ENCODE measurements at regions not wholly inside any gene's neighbourhood (a gene's known extent, or its start where the extent isn't known, plus 50 kb on each side); places are given as distances from the start of the nearest gene placed in this dataset.
"Not testable (repeated sequence)": the region's sequence is repeated elsewhere in the genome, so short reads cannot be mapped to it uniquely, and the experiment has no call there.

DNA sequence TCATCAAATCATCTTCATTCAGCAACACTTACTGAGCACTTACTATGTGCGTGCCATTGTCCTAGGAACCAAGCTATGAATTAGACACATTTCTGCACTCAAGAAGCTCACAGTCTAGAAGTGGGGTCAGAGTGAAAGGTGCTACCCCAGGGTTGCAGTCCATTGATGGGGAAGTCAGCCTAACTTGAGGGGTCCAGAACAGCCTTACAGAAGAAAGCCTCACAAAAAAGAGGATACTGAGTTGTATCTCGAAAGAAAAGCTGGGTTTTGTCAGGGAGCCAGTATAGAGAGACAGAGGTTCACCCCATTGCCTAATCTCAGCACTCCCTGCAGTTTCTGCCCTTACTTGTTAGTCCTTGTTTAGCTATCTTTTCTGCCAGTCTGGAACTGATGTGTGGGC, 153.1 kb upstream of the JUN start:
- no peak for DNase-seq

DNA sequence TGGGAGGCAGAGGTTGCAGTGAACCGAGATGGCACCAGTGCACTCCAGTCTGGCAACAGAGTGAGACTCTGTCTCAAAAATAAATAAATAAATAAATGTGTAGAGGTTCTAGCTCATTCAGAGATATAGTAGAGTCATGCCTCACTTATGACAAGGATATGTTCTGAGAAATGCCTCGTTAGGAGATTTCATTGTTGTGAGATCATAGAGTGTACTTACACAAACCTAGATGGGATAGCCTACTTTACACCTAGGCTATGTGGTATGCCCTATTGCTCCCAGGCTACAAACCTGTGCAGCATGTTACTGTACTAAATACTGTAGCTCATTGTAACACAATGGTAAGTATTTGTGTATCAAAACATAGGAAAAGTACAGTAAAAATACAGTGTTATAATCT, 155.3 kb upstream of the JUN start:
- DNase-seq = no peak

DNA sequence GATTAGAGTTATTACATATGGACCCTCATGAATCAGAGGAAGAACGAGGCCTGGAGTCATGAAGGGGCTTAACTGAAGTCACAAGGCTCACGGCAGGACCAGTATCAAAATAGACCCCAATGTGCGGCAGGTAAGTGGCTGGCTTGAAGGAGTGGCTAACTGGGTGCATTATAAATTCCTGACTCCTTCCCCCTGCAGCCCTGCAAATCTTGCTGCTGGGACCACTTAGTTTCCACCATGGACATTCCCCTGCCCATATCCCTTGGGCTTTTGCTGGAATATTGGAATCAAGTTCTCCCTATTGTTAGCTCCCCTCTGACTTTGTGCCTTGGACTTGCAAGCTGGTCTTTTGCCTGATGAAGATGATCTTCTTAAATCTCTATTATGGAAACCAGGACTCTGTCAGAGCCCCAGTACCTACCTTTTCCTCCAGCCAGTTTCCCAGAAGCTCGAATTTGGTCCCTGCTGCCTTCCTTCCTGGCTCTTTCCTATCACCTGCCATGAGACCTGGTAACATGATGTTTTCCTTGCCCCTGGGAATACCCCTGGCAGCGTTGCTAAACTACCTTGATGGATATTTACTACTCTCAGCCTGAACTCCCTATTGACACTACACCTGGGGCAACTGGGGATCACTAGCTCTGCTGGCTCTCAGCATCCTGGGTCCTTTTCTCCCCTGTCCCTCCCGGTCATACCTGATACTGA, 156.0 kb upstream of the JUN start:
- DNase-seq = no peak

DNA sequence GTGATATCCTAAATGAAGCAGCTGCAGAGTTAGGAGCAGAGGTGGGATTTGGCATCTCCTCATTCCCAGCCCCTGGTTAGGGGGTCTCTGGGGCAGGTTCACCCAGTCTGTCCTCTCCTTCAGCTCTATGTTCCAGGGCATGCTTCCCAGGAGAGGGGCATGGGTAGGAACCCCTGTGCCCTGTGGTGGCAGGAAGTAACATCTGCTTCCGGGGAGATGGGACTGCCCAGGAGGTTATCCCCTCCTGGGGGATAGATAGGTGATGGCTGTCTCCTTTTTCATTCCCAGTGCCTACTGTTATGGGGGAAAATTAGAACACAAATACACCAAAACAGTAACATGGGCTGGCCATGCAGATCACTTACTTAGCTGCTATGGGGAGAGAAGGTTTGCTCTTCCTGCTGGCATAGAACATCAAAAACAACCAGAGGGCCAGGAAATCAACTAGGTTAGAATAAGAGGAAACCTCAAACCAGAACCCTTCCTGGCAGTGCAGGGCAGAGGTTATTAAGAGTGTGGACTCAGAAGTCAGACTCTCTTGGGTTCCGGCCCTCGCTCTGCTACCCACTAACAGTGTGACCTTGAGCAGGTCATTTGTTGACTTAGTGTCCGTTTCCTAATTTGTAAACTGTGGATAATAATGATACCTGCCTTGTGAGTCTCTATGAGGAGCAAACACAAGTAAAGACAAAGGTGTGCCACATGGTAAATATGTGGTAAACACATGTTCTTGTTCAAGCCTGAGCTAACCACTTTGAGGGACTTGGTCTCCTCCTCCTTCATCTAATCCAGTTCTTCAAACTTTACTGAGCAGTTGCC, 157.8 kb upstream of the JUN start:
- no peak for DNase-seq

DNA sequence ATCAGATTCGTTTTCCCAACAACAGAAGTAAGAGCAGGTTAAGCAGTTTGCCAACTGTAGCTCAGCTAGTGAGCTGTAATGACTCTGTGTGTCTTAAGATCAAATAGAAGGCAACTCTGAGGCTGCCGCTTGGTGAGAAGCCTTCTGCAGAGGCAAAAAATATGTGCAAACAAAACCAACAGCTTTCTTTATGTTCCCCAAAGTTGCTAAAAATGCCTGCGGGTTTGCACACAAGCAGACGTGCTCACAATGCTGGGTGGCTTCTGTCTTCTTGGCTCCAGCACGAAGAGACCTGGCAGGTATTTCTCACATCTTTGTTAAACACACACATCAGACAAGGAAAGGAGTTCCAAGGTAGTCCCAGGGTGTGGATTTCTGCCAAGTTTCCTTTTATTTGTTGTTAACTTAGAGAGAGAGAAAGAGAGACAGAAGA, 158.9 kb upstream of the JUN start:
- no peak for DNase-seq

DNA sequence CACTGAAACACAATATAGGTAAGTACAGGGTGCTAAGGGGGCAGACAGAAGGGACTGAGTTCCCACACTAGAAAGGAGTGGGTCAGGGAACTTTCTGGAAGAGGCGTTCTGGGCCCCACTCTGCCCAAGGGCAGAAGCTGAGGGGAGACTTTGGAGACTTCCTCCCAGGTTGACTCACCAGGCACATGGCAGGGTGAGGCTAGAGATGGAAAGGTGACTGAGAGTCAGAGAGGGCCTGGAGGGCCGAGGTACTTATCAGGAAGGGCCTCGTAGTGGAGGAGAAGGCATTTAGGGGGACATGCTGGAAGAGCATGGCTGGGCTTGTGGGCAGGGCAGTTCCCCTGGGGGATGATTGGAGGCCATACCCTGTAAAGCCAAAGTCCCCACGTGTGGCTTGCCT, 159.9 kb upstream of the JUN start:
- no peak for DNase-seq

DNA sequence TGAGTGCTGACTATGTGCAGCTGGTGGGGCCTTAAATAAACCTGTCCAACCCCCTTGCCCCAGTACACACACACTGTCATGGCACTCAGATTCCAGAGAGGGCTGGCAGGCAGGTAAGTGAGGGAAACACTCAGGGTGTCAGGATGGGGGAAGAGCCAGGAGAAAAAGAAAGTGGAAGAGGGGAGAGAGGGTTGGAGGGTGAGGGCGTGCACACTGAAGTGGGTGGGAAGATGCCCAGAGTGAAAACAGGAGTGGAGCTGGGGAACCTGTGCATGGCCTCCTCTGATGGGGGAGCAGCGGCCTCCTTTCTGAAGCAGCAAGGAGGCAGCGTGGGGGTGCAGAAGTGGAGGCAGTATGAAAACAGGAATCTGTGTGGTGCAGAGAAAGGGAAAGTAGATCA, 160.6 kb upstream of the JUN start:
- no peak for DNase-seq

DNA sequence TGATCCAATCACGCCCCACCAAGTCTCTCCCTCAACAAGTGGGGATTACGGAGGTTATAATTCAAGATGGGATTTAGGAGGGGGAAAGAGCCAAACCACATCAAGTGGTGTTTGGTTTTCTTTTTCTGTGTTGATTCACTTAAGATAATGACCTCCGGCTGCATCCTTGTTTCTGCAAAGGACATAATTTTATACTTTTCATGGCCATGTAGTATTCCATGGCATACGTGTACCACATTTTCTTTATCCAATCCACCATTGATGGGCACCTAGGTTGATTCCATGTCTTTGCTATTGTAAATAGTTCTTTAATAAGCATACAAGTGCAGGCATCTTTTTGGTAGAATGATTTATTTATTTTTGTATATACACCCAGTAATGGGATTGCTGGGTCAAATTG, 162.5 kb upstream of the JUN start:
- no peak for DNase-seq

DNA sequence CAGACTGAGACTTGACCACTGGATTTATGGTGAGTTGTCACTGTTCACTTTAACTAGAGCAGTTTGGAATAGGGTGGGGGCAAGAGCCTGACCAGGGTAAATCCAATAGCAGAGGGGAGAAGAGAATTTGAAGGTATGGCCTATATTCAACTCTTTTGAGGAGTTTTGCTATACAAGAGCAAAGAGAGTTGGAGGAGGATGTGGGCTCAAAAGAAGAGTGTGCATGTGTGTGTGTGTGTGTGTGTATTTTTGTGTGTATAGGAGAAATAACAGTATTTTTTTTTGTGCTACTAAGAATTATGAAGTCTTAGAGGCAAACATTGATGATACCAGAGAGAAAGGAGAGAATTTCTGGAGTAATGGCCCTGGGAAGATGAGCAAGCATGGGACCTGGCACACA, 164.8 kb upstream of the JUN start:
- no peak for DNase-seq

DNA sequence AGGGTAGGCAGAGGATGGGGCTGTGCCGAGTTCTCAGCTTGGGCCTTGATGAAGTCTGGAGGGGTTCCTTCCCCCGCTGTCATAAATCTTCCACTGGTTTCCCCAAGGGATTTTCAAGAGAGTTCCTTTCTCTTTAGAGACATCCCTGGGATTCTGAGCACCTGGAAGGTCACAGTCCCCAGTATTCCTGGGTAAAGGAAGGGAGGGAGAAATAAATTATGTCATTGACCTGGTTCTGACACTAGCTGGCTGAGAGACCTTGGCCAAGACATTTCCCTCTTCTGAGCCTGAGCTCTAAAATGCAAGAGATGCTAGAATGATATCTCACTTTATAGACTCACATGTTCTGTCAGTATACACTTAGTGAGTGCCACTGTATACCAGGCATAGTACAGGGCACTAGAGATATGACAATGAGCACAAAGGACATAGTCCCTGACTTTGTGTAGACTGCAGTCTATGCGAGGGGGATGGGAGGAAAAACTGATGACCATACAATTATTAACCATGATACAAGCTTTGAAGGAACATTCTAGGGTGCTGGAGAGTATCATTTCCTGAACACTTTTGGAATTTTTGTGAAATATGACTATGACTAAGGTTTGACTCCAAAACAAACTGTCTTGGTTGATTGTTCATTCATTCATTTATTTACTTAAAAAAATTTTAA, 165.8 kb upstream of the JUN start:
- DNase-seq = no peak

DNA sequence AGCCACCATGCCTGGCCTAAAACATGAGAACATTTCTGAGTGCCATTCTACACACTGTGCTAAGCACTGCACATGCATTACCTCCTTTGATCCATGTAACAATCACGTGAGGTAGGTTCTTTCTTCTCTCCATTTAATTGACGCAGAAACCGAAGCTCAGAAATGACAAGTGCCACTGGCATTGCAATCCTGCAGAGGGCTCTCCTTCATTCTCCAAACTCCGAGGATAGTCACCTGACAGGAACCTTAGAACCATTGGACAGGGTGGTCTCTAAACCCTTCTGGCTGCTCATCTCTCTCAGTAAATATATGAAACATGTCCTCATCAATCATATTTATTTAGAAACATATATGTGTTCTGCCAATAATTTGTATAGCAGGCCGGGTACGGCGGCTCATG, 167.1 kb upstream of the JUN start:
- DNase-seq = no peak

DNA sequence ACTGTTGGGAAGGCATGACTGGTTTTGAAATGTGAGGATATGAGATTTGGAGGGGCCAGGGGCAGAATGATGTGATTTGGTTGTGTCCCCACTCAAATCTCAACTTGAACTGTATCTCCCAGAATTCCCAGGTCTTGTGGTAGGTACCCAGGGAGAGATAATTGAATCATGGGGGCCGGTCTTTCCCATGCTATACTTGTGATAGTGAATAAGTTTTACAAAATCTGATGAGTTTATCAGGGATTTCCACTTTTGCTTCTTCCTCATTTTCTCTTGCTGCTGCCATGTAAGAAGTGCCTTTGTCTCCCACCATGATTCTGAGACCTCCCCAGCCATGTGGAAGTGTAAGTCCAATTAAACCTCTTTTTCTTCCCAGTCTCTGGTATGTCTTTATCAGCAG, 170.1 kb upstream of the JUN start:
- DNase-seq = not testable (repeated sequence)

DNA sequence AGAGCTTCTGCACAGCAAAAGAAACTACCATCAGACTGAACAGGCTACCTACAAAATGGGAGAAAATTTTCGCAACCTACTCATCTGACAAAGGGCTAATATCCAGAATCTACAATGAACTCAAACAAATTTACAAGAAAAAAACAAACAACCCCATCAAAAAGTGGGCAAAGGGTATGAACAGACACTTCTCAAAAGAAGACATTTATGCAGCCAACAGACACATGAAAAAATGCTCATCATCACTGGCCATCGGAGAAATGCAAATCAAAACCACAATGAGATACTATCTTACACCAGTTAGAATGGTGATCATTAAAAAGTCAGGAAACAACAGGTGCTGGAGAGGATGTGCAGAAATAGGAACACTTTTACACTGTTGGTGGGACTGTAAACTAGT, 179.4 kb upstream of the JUN start:
- not testable (repeated sequence) for DNase-seq

DNA sequence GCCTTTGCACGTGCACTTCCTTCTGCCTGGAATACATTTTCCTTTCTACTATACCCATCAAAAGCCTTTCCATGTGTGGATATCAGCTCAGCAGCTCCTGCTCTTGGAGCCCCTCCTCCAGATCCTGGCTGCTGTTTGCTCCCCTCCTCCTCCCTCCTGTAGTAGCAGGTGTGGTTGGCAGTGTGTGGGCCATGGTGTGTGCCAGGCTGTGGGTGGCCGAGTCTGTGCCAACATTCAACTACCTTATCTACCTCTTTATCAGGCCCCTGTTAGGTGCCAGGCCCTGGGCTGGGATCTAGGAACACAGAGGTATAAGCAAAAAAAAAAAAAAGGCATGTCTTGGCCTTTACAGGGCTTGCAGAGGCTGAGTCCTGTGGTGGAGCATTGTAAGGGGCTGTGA, 180.6 kb upstream of the JUN start:
- no peak for DNase-seq

DNA sequence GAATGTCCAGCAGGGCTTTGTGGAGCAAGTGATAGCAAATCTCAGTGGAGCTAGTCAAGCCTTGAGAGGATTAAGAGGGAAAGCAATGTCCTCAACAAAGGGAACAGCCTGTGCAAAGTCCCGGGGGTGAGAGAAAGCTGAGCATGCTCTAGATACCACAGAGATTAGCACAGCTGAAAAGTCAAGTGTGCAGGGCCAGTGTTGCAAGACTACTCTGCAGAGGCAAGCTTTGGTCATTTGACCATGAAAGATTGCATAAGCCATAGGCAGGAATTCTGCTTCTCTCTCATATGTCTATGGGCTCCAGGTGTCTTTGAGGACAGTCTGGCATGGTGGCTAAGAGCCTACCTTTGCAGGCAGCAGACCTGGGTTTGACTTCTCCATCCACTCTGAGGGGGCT, 181.0 kb upstream of the JUN start:
- no peak for DNase-seq

DNA sequence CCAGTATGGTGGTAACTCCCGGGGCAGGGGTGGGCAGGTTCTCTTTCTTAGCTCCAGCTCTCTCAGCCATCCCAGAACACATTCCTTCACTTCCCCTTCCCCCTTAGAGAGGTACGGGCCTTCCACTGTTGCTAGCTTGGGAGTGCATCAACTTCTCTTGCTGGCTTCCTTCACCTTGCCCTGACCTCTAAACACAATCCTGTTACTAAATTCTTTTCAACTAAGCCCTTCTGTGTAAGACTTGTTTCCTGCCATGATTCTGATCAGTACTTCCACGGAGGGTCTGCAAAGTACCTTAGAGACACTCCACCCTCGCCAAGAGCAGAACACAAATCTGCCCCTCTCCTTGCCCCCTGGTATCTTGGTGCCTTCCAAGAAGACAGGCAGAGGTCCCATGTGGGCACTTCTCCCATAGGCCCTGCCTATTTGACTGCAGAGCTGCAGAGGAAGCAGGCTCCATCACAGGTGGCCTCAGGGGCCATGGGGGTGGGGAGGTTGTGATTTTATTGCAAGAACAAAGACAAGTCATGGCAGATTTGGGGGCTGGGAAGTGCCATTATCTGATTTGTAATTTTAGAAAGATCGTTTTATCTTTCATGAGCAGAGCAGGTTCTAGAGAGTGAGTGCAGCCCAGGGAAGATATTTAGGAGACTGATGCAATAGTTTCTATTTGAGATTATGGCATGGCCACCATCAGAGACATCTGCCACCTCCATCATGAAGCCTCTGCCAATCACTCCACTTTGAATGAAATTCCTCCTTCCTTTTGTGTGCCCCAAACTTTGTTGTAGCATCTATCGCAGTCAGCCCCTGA, 182.5 kb upstream of the JUN start:
- no peak for DNase-seq

DNA sequence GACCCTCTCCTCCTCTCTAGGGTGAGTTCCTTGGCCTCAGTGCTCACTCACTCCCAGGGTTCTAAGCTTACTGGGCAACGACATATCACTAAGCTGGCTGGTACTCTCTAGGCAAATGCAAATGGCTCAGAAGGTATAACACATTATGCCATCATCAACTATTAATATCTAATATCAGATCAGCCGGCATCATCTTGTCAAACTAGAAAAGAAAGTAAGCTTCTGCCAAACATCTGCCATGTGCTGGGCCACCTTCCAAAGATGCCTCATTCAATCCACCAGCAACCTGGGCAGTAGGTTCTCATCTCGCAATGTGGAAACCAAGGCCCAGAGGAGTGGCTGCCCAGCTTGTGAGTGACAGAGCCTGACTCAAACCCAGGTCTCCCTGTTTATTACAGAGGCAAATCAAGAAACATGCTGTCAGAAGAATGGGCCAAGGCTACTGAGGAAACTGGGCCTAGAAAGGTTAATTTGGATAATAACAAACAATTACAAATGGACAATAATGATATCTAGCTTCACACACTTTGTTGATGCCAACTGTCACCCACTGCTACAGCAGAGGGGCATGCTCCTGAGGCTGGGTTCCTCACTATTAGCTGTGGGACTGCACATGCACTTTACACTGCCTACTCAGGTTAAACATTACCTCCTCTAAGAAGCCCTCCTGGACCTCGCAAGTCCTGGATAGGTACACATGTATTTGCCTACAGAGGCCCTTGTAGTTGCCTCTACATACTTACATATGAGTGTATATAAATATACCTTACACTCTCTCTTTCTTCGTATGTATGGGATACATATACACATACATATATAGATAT, 183.3 kb upstream of the JUN start:
- DNase-seq = no peak

DNA sequence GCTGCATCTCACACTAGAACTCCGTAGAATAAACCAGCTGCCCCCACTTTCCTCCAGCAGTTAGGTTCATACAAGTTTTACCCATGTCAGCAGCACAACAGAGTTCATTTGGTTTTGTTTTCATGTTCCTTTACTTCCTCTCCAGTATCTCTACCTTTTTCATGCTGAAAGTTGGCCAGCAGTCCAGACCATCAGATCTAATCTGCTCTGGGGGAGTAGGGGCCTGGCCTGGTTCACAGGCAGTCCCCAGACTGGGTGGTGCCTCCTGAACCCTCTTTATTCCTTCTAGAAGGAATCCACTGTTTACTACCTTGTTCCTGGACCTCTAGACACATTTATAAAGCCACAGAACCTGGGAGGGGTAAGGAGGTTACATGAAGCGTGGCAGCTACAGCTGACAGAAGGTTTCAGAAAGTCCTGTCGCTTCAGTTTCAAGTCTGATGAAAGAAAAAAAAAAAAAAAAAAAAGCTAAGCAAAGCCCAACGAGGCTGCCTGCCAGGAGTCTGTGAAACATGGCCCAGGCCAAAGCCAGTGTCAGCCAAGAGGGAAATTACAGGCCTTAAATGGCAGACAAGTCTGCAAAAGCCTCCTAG, 184.6 kb upstream of the JUN start:
- no peak for DNase-seq

DNA sequence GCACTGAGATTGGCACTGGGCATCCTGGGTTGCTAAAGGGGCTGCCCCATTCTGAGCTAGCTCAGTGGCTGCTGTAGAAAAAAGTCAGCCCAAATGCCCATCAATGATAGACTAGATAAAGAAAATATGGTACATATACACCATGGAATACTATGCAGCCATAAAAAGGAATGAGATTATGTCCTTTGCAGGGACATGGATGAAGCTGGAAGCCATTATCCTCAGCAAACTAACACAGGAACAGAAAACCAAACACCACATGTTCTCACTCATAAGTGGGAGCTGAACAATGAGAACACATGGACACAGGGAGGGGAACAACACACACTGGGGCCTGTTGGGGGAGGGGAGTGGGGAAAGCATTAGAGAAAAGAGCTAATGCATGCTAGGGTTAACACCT, 185.3 kb upstream of the JUN start:
- not testable (repeated sequence) for DNase-seq

DNA sequence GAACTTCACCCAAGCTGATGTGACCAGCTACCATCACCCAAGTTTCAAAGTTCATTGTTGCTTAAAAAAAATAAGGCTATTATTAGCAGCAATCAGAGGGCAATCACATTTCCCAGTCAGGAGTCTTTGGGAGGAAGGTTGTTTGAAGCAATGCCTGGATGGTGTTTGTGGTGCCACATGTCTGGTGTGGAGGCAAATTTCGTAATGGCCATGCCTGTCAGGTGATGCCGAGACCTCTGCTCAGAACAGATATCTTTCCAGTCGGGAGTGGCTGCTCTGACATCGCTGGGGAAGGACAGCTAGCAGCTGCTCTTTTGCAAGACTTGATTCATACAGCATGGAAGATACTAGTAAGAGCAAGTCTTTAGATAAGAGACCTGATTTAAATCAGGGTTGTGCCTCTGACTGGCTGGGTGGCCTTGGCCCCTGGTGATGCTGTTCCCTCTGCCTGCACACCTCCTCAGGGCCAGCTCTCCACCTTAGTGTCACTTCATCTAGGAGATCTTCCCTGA, 187.8 kb upstream of the JUN start:
- DNase-seq = no peak

DNA sequence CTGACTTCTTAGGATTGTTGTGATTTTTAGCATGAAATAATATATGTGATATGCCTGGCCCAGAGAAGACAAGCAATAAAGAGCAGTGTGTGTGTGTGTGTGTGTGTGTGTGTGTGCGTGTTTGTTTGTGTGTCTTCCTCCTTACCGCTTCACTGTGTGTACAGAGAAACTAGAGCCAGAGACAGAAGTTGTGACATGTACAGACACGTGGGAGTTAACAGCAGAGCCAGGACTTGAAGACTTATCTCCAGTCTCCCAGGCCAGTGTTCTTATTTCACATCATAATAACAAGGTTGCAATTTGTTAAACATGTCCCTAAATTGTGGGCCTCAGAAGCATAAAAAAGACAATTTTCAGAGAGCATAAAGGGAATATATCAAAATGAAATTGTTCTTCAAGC, 192.0 kb upstream of the JUN start:
- no peak for DNase-seq

DNA sequence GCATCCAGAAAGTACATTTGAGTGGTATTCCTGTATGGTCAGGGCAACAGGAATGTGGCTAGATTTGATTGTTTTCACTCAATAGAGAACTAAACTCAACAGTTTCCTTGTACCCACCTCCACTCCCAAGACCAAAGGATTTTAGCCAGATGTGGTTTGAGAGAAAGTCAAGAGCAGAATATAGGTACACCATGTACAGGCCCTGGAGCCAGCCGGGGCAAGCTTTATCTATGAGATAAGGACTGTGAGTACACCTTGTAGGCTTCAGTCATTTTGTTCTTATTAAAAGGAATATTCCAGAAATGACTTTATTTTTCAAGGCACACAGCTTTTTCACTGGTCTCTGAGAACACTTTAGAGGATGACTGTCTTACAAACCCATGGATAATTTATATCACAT, 192.4 kb upstream of the JUN start:
- no peak for DNase-seq

All from NCI-H146 (cell line).